HepG2 (cell line): ENCODE measurements at regions not wholly inside any gene's neighbourhood (a gene's known extent, or its start where the extent isn't known, plus 50 kb on each side); places are given as distances from the start of the nearest gene placed in this dataset.

Experiments
- ATAC-seq: fragments of 200-7000 bp; cut with Tn5 transposase; 3 replicates; pipeline ENCODE4 v1.9.1; 2020; ENCODE audit warnings: mild to moderate bottlenecking, moderate library complexity
- BruUV-seq: library from RNA; stranded (reverse); fragments of 400-500 nt; replicated peaks from 2 replicates; lab custom pipeline; 2021; lab: Mats Ljungman, UMichigan
- CTCF ChIA-PET: fragments of 300-600 bp; formaldehyde crosslinking; extraction: SDS; loops from one replicate; lab custom pipeline; 2021; ENCODE audit warnings: low total read pairs, inconsistent platforms, low intra/inter-chr PET ratio; lab: Yijun Ruan, JAX
- POLR2A ChIA-PET: fragments of 350-600 bp; sonication (Branson Sonifier 250); formaldehyde crosslinking; loops from one replicate; lab custom pipeline; 2020; ENCODE audit warnings: antibody characterized with exemption, inconsistent platforms; lab: Yijun Ruan, JAX
- DNase-seq: peaks from one replicate; pipeline ENCODE4 v3.0.0-alpha.2; 2015; ENCODE audit warnings: low spot score
- FAIRE-seq: peaks from 3 replicates; lab custom pipeline; 2011; peaks lifted over from hg19 to GRCh38; lab: Jason Lieb, UNC
- H2AFZ ChIP-seq: one replicate; pipeline ENCODE4 v1.6.1; 2011; ENCODE audit warnings: low read length, inconsistent platforms
- H3K27ac ChIP-seq: fragments of 300-600 bp; 3 replicates; pipeline ENCODE4 v1.8.0; 2011; ENCODE audit warnings: mixed run types, mild to moderate bottlenecking, mixed read lengths, low read length, inconsistent platforms; ENCODE audit not compliant: insufficient read depth; ENCODE audit errors: extremely low read length
- H3K27me3 ChIP-seq, 2 experiments: fragments of 200-600 bp in 1 of 2; 2 replicates in 1 of 2; 3 replicates in 1 of 2; pipeline versions ENCODE4 v1.6.0 to v1.8.0; 2011; ENCODE audit warnings: low read length in 2 of 2, mild to moderate bottlenecking in 2 of 2, moderate library complexity in 2 of 2, inconsistent platforms in 1 of 2; ENCODE audit not compliant: insufficient read depth in 2 of 2, control insufficient read depth in 1 of 2
- H3K36me3 ChIP-seq, 2 experiments: fragments of 200-600 bp in 1 of 2; replicated peaks in 1 of 2; 2 replicates in 1 of 2; 3 replicates in 1 of 2; pipeline versions ENCODE4 v1.5.1 to v1.8.0; 2011; ENCODE audit warnings: low read length in 2 of 2, inconsistent platforms in 1 of 2; ENCODE audit not compliant: insufficient read depth in 2 of 2, control insufficient read depth in 1 of 2
- H3K4me1 ChIP-seq: 2 replicates; pipeline ENCODE4 v1.5.1; 2012; ENCODE audit warnings: low read length, inconsistent platforms; ENCODE audit not compliant: insufficient read depth
- H3K4me2 ChIP-seq: 2 replicates; pipeline ENCODE4 v1.6.0; 2011; ENCODE audit warnings: low read depth, low read length, inconsistent platforms
- H3K4me3 ChIP-seq, 3 experiments: fragments of 200-600 bp in 1 of 3; sonication (generic), shearing (Covaris generic) in 1 of 3; replicated peaks in 1 of 3; 2 replicates each; pipeline ENCODE4 v1.5.1; 2011 to 2016; ENCODE audit warnings: low read length in 3 of 3, inconsistent platforms in 2 of 3, low read depth in 2 of 3, mild to moderate bottlenecking in 2 of 3, control low read depth in 1 of 3, mixed read lengths in 1 of 3; ENCODE audit not compliant: insufficient read depth in 1 of 3
- H3K79me2 ChIP-seq: one replicate; pipeline ENCODE4 v1.6.1; 2011; ENCODE audit warnings: low read length, inconsistent platforms; ENCODE audit not compliant: insufficient read depth
- H3K9ac ChIP-seq: 2 replicates; pipeline ENCODE4 v1.6.0; 2011; ENCODE audit warnings: mild to moderate bottlenecking, low read depth, low read length, inconsistent platforms; ENCODE audit not compliant: insufficient read depth
- H3K9me3 ChIP-seq: 2 replicates; pipeline ENCODE4 v1.5.1; 2012; ENCODE audit warnings: mild to moderate bottlenecking, low read length
- H4K20me1 ChIP-seq: 2 replicates; pipeline ENCODE4 v1.6.0; 2011; ENCODE audit warnings: inconsistent platforms, mild to moderate bottlenecking, low read length, moderate library complexity; ENCODE audit not compliant: insufficient read depth
- BCL6 ChIP-seq: IDR thresholded peaks from 2 replicates; pipeline ENCODE4 v1.6.1; 2016; ENCODE audit warnings: missing genetic modification reagents, missing compliant biosample characterization
- HDAC2 ChIP-seq: sonication (generic); formaldehyde crosslinking; IDR thresholded peaks from 2 replicates; pipeline ENCODE4 v1.4.0; 2020; ENCODE audit warnings: missing genetic modification reagents
- IRF2 ChIP-seq: IDR thresholded peaks from 2 replicates; pipeline ENCODE4 v1.6.1; 2018; ENCODE audit warnings: missing genetic modification reagents, missing compliant biosample characterization
- KLF13 ChIP-seq: sonication (generic); formaldehyde crosslinking; IDR thresholded peaks from 2 replicates; pipeline ENCODE4 v1.4.0; 2020; ENCODE audit warnings: mild to moderate bottlenecking, missing genetic modification reagents
- MAZ ChIP-seq, 2 experiments: sonication (generic) in 1 of 2; formaldehyde crosslinking in 1 of 2; IDR thresholded peaks; 2 replicates each; pipeline versions ENCODE4 v1.5.0 to v1.6.1; 2012 to 2020; ENCODE audit warnings: low read depth in 2 of 2, mild to moderate bottlenecking in 2 of 2, borderline replicate concordance in 1 of 2, improper control_type of control experiment in 1 of 2, low read length in 1 of 2, missing genetic modification reagents in 1 of 2, moderate library complexity in 1 of 2
- PITX1 ChIP-seq: sonication (generic); formaldehyde crosslinking; IDR thresholded peaks from 2 replicates; pipeline ENCODE4 v1.5.1; 2020; ENCODE audit warnings: mild to moderate bottlenecking, missing genetic modification reagents
- RAD51 ChIP-seq: fragments of 450-650 bp; IDR thresholded peaks from 2 replicates; pipeline ENCODE4 v1.6.1; 2016; ENCODE audit warnings: borderline replicate concordance
- RARA ChIP-seq: IDR thresholded peaks from 2 replicates; pipeline ENCODE4 v1.6.1; 2016; ENCODE audit warnings: missing genetic modification reagents, missing compliant biosample characterization
- RBAK ChIP-seq: sonication (generic); formaldehyde crosslinking; IDR thresholded peaks from 2 replicates; pipeline ENCODE4 v1.5.1; 2020; ENCODE audit warnings: mild to moderate bottlenecking, missing genetic modification reagents
- SMARCC2 ChIP-seq: fragments of 450-650 bp; IDR thresholded peaks from 2 replicates; pipeline ENCODE4 v1.6.1; 2017; ENCODE audit warnings: antibody characterized with exemption, mild to moderate bottlenecking
- ZNF253 ChIP-seq: sonication (generic); formaldehyde crosslinking; IDR thresholded peaks from 2 replicates; pipeline ENCODE4 v1.8.0; 2022; ENCODE audit warnings: mild to moderate bottlenecking, missing genetic modification reagents, borderline replicate concordance
- ZNF547 ChIP-seq: sonication (generic); formaldehyde crosslinking; IDR thresholded peaks from 2 replicates; pipeline ENCODE4 v1.5.1; 2020; ENCODE audit warnings: mild to moderate bottlenecking, missing genetic modification reagents
- ZNF549 ChIP-seq: sonication (generic); formaldehyde crosslinking; IDR thresholded peaks from 2 replicates; pipeline ENCODE4 v1.5.0; 2020; ENCODE audit warnings: missing genetic modification reagents
- ZNF563 ChIP-seq: sonication (generic); formaldehyde crosslinking; IDR thresholded peaks from 2 replicates; pipeline ENCODE4 v1.8.0; 2022; ENCODE audit warnings: mild to moderate bottlenecking, moderate library complexity, missing genetic modification reagents
- ZNF567 ChIP-seq: sonication (generic); formaldehyde crosslinking; IDR thresholded peaks from 2 replicates; pipeline ENCODE4 v1.8.1; 2023; ENCODE audit warnings: mild to moderate bottlenecking, missing genetic modification reagents, borderline replicate concordance
- ZNF615 ChIP-seq: sonication (generic); formaldehyde crosslinking; IDR thresholded peaks from 2 replicates; pipeline ENCODE4 v1.5.0; 2020; ENCODE audit warnings: mild to moderate bottlenecking, missing genetic modification reagents, borderline replicate concordance
- ZNF720 ChIP-seq: sonication (generic); formaldehyde crosslinking; IDR thresholded peaks from 2 replicates; pipeline ENCODE4 v1.4.0; 2020; ENCODE audit warnings: missing genetic modification reagents
- ZNF75D ChIP-seq: sonication (generic); formaldehyde crosslinking; IDR thresholded peaks from 2 replicates; pipeline ENCODE4 v1.8.1; 2023; ENCODE audit warnings: missing genetic modification reagents, mild to moderate bottlenecking, borderline replicate concordance
- WGBS: methylation state at CpG from one replicate; pipeline ENCODE4 v1.1.6; 2017; ENCODE audit warnings: low lambda C conversion rate; 5-methylcytosine and 5-hydroxymethylcytosine counted together
- in situ Hi-C: cut with HindIII; loops from 2 replicates; pipeline ENCODE4 v1.10.0; 2017; ENCODE audit warnings: low pct_unique_long_range_greater_than_20kb; ENCODE audit not compliant: extremely low pct_ligation_motif_present
- intact Hi-C: fragments of 100-400 bp; cut with micrococcal nuclease; formaldehyde crosslinking; loops from one replicate; pipeline ENCODE4 v1.10.0; 2022; ENCODE audit not compliant: unreplicated experiment
- TF ChIP-seq, protein P1 (sequence below): sonication (generic); formaldehyde crosslinking; IDR thresholded peaks from 2 replicates; pipeline ENCODE4 v1.5.0; 2020; ENCODE audit warnings: mild to moderate bottlenecking, missing genetic modification reagents

DNA sequence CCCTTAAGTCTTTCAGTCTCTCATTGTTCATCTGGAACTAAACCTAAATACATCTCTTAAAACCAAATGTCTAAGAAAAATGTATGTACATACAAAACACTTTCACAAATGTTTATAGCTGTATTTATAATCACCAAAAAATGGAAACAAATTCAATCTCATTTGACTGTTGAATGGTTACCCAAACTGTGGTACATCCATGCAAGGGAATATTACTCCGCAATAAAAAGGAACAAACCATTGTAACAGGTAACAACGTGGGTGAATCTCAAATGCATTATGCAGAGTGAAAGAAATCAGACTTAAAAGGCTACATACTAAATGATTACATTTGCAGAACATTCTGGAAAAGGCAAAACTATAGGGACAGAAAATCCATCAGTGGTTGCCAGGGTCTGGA is 425.2 kb downstream of the COG6 start:
- no peak for DNase-seq
- Histone ChIP-seq H3K79me2 (no peaks in the 10 kb centered on the region), H2AFZ (no peak overlapping the region), H3K9me3 (no peaks in the 10 kb centered on the region), H3K4me1 (peaks cover 16% of the 10 kb centered on the region), H3K4me3 (no peak overlapping the region), H3K36me3 (no peaks in the 10 kb centered on the region), H3K9ac (no peak overlapping the region), H4K20me1 (no peaks in the 10 kb centered on the region), H3K27me3 (no peaks in the 10 kb centered on the region; a peak in 1 of 5 replicates), H3K27ac (no peak overlapping the region), H3K4me2 (no peak overlapping the region)
- FAIRE-seq: no peak
- WGBS: 51% methylated on average over 2 of the region's 2 CpGs
- BruUV-seq: no TSS peak
- no peak for ATAC-seq
- ChIA-PET CTCF (no interaction called here), POLR2A (no interaction called here)
- TF ChIP-seq ZNF547 (CRISPR knock-in tag) (no peak), RARA (CRISPR knock-in tag) (no peak), ZNF563 (no peak), ZNF75D (CRISPR knock-in tag) (no peak), SMARCC2 (no peak)
- intact Hi-C loops (no loop called here), in situ Hi-C loops (no loop called here)

DNA sequence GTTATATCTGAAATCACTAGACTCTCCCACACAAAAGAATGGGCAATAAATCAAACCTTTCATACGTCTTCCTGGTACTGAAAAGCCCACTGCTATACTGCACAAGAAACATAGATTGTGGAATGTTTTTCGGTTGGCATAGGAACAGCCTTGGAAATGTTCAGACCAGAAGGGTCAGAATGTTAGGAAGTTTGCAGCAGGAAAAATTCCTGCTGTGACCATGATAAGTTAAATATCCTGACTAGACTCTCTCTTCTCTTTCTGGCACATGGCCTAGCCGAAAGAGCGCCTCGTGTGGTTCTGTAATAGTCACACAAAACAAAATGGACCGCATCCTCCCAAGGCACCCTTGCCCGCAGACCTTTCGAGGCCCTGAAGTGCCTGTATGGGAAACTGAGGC is 427.2 kb downstream of the COG6 start:
- no peak overlapping the region for H2AFZ ChIP-seq
- TF ChIP-seq RBAK (no peak), ZNF567 (CRISPR knock-in tag) (no peak), MAZ (IDR thresholded peaks at IDR 0.05; ENCODE audit: borderline replicate concordance, low read depth, low read length) (no peak), MAZ (CRISPR knock-in tag; IDR thresholded peaks at IDR 0.05; ENCODE audit: low read depth) (no peak), BCL6 (CRISPR knock-in tag) (no peak), HDAC2 (no peak), ZNF615 (no peak), ZNF549 (CRISPR knock-in tag) (no peak), KLF13 (CRISPR knock-in tag) (no peak), IRF2 (CRISPR knock-in tag) (no peak), ZNF253 (CRISPR knock-in tag) (no peak), PITX1 (CRISPR knock-in tag) (no peak), RAD51 (no peak), ZNF720 (CRISPR knock-in tag) (no peak)
- TF ChIP-seq, protein P1, sequence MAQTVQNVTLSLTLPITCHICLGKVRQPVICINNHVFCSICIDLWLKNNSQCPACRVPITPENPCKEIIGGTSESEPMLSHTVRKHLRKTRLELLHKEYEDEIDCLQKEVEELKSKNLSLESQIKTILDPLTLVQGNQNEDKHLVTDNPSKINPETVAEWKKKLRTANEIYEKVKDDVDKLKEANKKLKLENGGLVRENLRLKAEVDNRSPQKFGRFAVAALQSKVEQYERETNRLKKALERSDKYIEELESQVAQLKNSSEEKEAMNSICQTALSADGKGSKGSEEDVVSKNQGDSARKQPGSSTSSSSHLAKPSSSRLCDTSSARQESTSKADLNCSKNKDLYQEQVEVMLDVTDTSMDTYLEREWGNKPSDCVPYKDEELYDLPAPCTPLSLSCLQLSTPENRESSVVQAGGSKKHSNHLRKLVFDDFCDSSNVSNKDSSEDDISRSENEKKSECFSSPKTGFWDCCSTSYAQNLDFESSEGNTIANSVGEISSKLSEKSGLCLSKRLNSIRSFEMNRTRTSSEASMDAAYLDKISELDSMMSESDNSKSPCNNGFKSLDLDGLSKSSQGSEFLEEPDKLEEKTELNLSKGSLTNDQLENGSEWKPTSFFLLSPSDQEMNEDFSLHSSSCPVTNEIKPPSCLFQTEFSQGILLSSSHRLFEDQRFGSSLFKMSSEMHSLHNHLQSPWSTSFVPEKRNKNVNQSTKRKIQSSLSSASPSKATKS (CRISPR knock-in tag): no peak
- H3K4me1 ChIP-seq: peaks cover 23% of the 10 kb centered on the region
- H3K4me2 ChIP-seq: no peak overlapping the region
- H3K27me3 ChIP-seq: no peaks in the 10 kb centered on the region; a peak in 1 of 5 replicates
- ChIA-PET CTCF (no interaction called here), POLR2A (no interaction called here)
- no peaks in the 10 kb centered on the region for H3K79me2 ChIP-seq
- BruUV-seq: no TSS peak
- no peaks in the 10 kb centered on the region for H4K20me1 ChIP-seq
- H3K27ac ChIP-seq: no peak overlapping the region
- intact Hi-C loops: no loop called here
- DNase-seq (peak; percentile 10), ATAC-seq (peak; percentile 49), FAIRE-seq (no peak)
- H3K4me3 ChIP-seq: no peak overlapping the region
- H3K9ac ChIP-seq: no peak overlapping the region
- in situ Hi-C loops: no loop called here
- 28% methylated on average over 2 of the region's 8 CpGs for WGBS
- H3K9me3 ChIP-seq: no peaks in the 10 kb centered on the region
- H3K36me3 ChIP-seq: no peaks in the 10 kb centered on the region
